Left cardiac atrium (tissue), 4 donors: ENCODE measurements at regions not wholly inside any gene's neighbourhood (a gene's known extent, or its start where the extent isn't known, plus 50 kb on each side); places are given as distances from the start of the nearest gene placed in this dataset.

Experiments used
- ATAC-seq, 2 donors: fragments of 200-7000 bp; cut with Tn5 transposase; one replicate each; pipeline ENCODE4 v1.9.1; 2020; ENCODE audit warnings: mild to moderate bottlenecking in 2 of 2, moderate library complexity in 2 of 2
- DNase-seq: peaks from one replicate; pipeline ENCODE4 v3.0.0-alpha.2; 2020
- intact Hi-C, 2 donors: fragments of 100-400 bp; cut with DNase I; formaldehyde crosslinking; loops; one replicate each; pipeline versions ENCODE4 v1.14.1 to v1.15.1; 2022 to 2023
- donor health status: DM: no; HTN: yes; CAD: no.
- donor health status: DM: no; HTN: yes; CAD: no; lungs with severe emphysema.
- donor health status: DM: yes; HTN: yes; CAD: no.
- donor health status: Dilated cardiomyopathy.

DNA sequence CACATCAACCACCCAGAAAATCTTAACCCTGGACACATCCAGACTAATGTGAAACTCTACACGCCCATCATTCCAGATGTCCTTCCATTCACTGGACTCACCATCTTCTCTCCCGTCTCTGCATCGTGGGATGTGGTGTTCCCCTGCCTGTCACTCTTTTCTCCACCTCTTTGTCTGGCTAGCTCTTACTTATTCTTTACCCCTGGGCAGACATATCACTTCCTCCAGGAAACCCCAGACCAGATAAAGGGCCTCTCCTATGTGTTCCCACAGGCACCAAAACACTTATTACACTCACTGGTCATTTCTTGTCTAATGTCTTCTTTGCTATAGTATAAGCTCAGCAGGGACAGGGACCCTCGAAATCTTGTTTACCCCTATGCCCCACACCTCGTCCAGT lies 109.3 kb upstream of the IPO5 start:
- intact Hi-C loops: no loop called here
- DNase-seq (no peak), ATAC-seq (no peak)

DNA sequence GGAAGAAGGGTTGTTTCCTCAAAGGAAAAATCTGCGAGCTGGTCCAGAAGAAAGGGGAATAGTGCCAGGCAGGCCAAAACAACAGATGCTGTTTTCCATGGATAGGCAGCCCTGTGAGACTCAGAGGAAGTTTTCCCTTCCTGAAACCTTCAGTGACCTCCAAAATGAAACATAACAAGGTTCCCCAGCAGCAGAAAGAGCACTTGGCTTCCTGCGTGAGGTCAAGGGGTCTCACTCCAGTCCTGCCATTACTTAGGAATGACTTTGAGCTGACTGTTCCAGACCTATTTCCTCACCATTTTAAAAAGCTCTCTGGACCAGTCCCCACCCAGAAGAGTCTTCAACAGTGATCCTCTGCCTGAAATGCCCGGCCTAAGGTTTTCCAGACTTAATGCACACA lies 104.6 kb upstream of the IPO5 start:
- DNase-seq: no peak
- intact Hi-C loops: no loop called here
- ATAC-seq: no peak

DNA sequence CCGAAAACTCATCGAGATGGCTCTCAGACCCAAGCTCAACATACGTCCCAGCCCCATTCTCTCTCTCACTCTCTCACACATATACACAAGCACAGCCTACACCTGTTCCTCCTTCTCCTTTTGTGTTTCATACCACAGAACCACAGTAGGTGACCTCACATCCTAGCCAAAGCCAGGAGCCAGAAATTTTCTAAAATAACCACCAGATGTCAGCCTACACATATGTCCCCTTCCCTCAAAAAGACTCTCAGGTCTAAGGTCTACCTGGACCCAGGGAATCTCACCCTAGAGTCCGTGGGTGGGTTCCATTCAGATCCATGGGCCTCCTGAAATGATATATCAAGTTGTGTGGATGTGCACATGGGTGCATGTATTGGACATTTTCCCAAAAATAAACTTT lies 104.2 kb upstream of the IPO5 start:
- no peak for ATAC-seq

DNA sequence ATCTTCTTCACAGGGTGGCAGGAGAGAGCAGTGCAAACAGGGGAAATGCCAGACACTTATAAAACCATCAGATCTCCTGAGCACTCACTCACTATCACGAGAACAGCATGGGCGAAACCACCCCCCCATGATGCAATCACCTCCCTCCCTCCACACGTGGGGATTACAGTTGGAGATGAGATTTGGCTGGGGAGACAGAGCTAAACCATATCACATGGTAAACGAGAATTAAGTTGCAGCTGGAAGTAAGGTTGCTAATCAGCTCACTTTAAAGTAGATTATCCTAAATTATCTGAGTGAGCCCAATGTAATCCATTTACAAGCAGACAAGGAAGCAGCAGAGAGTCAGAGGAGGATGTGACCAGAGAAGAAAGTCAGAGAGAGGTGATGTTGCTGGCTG lies 102.2 kb upstream of the IPO5 start:
- intact Hi-C loops: loop anchor here (10.0 kb wide), 4 partner anchors 64 to 994 kb away; no protein-coding TSS in a partner anchor
- ATAC-seq: no peak
- no peak for DNase-seq

More for the DNA sequence above, 104.2 kb upstream of the IPO5 start:
- DNase-seq: no peak
- intact Hi-C loops: no loop called here

DNA sequence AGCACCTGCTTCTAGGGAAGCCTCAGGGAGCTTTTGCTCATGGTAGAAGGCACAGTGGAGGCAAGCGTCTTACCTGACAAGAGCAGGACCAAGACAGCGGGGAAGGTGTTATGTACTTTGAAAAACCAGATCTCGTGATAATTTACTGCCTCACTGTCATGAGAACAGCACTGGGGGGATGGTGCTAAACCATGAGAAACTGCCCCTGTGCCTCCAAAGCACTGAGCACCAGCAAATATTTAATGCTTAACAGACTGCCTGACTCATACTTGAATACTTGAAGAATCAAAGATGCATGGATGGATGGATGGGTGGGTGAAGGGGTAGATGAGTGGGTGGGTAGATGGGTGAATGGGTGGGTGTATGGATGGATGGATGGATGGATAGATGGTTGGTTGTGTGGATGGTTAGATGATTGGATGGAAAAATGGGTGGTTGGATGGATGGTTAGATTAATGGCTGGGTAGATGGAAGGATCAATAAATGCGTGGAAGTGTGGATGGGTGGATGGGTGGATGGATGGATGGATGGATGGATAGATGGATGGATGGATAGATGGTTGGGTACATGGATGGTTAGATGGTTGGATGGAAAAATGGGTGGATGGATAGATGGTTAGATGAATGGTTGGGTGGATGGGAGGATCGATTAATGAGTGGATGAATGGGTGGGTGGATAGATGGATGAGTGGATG lies 101.1 kb upstream of the IPO5 start:
- intact Hi-C loops: loop anchor here (10.0 kb wide), 4 partner anchors 62 to 992 kb away; no protein-coding TSS in a partner anchor
- DNase-seq (no peak), ATAC-seq (no peak)

DNA sequence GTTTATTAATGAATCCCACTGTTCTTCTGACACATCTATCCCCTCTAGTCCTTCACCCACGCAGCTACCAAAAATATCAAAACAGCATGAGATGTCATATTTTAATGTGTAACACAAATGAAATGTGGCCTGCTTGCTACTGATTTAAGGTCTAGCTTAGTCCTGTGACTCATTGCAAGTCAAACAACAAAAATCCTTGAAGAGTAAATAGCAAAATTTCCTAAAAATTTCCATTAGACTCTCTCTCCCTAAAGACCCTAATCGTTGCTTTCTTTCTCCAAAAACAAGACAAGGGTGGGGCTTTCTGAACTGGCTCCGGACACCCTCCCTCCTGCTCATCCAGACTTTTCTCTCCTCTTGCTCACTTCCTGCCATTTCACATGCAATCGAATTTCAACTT lies 99.9 kb upstream of the IPO5 start:
- no peak for DNase-seq
- intact Hi-C loops: loop anchor here (10.0 kb wide), 4 partner anchors 61 to 991 kb away; no protein-coding TSS in a partner anchor
- ATAC-seq: no peak

DNA sequence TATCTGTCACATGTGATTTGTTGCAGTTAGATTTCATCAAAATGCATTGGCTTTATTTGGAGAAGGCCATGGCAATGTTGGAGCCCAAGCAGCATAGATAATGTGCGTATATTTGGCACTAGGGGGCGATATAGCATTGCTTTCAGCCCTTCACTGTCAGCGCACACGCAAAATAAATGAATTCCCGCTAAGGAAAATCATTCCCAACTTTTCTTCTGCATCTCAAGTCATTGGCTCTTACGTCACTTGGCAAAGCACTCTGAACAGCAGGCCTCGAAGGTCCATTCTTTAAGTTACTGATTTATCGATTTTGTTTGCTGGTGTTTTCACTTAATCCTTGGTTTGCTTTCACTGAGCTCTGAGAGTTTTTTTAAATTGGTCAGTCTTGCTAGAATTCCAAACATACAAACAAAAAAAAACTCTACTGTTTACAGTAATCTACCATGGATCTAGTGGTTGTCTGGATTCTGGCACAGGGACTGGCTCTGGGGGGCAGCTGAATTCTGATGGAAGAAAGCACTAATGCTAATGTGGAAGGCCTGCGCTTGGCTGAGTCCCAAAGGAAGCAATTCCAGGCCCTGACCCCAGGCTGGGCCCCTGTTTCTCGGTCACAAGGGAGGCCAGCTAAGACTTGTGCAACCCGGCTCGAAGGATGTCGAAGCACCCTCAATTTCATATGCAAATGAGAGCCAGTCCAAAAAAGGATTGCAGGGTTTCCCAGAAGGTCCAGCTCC lies 97.7 kb upstream of the IPO5 start:
- ATAC-seq (peak; percentile 86 to 91), DNase-seq (peak; percentile 44)
- intact Hi-C loops: loop anchor here (5.0 to 10.0 kb wide), 5 partner anchors 59 to 989 kb away; no protein-coding TSS in a partner anchor

DNA sequence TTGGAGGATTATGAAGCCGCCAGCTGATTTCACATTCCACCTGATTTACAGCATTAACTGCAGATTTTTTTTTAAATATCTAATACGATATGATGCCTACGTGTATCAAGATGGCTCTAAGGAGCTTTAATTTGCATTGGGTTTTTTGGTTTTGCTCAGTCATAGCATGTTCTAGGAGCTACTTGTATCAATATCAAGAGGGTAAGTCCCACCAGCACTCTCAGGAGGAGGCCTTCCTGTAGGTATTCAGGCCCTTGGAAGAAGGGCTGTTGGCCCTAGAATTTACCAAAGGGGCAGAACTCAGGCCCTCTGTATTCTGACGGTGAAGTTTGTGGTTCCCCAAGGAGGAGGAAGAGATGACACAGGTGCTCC lies 97.2 kb upstream of the IPO5 start:
- intact Hi-C loops: loop anchor here (5.0 to 10.0 kb wide), 5 partner anchors 59 to 989 kb away; no protein-coding TSS in a partner anchor
- ATAC-seq (no peak), DNase-seq (no peak)

DNA sequence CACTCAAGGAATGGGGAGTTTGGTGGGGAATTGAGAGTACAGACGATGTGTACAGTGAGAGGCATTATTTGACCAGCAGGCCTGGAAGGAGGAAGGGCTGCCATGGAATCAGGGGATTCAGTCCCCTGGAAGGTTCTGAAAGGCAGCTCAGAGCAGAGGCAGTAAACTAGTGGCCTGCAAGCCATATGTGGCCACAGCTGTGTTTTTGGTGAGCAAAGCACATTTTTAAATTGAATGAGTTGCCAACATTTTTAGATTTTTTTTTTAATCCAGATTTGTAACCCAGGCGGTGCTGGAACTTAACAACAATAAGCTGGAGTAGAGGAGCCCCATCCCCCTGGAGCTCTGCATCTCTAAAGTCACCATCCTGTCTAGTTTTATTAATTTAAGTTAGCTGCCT lies 95.3 kb upstream of the IPO5 start:
- ATAC-seq: no peak

DNA sequence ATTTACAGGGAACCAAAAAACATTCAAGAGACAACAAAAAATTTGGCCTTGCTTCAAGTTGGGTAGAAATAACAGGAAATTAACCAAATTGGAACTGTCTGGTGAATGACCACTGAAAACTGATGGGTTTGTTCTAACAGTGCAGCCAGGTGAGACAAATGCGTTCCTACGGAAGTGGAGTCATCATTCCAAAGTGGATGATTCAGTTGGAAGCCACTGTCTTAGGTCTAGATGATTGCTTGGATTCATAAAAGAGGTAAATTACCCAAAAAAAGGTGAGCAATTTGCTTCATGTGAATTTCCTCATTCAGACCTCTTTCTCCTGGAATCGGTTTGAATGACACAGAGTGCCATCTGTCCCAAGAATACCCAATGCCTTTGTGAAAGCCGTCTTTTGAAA lies 87.1 kb upstream of the IPO5 start:
- intact Hi-C loops: no loop called here
- DNase-seq (no peak), ATAC-seq (no peak)

More for the DNA sequence above, 95.3 kb upstream of the IPO5 start:
- DNase-seq: no peak
- intact Hi-C loops: loop anchor here (5.0 to 10.0 kb wide), 5 partner anchors 57 to 987 kb away; no protein-coding TSS in a partner anchor

DNA sequence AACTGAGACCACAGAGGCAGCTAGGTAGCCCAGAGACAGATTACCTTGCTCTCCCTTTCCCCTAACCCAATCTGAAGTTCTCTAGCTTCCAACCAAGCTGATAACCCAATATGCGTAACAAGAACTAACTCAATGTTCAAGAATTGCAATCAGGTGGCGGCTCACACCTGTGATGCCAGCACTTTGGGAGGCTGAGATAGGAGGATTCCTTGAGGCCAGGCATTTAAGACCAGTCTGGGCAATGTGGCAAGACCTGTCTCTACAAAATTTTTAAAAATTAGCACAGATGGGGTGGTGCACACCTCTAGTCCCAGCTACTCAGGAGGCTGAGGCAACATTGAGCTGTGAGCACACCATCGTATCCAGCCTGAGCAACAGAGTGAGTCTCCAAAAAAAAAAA lies 86.7 kb upstream of the IPO5 start:
- DNase-seq: no peak
- ATAC-seq: no peak
- intact Hi-C loops: no loop called here

DNA sequence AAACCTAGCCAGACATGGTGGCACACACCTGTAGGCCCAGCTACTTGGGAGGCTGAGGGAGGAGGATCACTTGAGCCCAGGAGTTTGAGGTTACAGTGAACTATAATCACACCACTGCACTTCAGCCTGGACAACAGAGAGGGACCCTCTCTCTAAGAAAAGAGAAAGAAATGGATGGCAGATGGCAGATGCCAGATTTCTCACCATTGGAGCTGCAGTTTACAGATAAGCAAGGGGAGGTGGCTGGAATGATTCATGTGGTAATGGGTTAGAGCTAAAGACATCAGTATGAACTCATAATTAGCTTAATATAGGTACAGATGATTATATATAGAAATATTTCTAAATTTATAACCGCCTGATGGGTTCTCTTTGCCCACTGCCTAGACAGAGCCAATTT lies 80.1 kb upstream of the IPO5 start:
- ATAC-seq (no peak), DNase-seq (no peak)
- intact Hi-C loops: no loop called here

DNA sequence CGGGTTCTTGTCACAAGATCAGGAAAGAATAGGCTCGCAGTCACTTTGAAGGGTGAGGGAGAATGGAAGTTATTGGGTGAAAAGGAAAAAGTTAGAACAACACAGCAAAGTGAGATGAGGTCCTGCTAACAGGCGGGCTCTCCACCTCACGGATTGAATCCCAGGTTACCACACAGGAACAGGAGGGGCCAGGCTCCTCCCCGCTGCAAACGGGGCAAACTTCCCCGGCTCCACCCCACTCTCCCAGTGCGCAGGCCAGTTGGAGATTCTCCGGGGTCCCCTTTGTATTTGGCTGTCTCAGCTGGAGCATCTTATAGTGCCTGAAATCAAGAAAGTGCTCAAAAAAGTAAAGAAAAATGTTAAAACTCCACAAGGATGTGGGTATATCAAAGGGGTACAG lies 78.3 kb upstream of the IPO5 start:
- ATAC-seq: no peak
- intact Hi-C loops: no loop called here
- peak; percentile 29 for DNase-seq

DNA sequence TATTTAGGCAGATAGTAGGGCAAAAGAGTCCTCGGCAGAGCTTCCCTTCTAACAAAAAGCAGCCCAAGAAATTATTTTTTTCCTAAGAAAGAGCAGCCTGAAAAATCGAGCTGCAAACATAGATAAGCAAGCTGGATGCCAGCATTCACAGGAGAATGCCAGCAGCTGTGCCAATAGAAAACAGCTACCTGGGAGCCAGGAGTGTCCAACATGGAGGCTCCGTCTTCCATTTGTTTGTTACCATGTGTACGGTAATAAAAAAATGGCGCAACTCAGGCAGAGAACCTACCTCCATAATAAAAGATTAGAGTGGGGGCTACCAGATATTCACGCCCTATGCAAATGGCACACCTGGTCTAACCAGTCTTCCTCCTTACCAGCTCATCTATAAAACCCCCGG lies 77.6 kb upstream of the IPO5 start:
- ATAC-seq (no peak), DNase-seq (no peak)
- intact Hi-C loops: no loop called here

DNA sequence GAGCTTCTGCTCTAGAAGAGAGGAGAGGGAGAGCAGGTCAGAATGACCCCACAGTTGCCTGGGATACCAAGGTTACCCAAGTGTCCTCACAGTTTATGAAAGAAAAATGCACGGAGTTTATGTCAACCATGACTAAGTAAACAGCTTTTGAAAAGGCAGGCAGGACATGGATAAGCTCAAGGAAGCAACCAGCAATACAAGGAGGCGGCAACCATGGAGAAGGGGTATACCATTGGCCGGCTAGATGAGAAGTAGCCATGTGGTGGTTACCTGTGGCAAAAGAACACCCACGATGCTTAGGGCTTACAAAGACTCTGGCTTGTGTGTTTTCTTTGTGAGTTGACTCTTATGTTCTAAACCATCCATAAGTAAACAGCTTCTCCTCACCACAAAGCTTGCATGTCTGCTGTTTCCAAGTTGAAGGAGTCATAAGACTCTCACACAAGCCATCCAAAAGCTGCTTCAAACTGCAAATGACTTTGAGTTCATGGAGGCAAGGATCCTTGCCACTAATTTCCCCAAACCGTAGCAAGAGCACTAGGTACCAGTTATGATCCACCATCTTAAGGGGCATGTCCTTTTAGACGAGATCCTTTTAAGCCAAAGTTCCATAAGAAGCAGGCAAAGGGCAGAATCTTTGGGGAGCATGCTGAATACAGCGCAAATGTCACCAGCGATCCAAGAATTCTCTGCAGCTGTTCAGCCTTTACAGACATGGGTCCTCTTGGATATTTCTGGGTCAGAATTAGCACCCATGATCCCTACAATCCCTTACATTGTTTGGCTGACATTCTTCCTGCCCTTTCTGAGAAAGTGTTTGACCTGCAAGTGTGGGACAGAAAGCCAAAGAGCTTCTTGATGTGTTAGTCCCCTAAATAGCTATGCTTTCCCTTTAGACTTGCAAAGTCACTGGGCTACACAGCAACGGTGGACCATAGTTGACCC lies 74.8 kb upstream of the IPO5 start:
- intact Hi-C loops: no loop called here
- ATAC-seq (no peak), DNase-seq (no peak)

DNA sequence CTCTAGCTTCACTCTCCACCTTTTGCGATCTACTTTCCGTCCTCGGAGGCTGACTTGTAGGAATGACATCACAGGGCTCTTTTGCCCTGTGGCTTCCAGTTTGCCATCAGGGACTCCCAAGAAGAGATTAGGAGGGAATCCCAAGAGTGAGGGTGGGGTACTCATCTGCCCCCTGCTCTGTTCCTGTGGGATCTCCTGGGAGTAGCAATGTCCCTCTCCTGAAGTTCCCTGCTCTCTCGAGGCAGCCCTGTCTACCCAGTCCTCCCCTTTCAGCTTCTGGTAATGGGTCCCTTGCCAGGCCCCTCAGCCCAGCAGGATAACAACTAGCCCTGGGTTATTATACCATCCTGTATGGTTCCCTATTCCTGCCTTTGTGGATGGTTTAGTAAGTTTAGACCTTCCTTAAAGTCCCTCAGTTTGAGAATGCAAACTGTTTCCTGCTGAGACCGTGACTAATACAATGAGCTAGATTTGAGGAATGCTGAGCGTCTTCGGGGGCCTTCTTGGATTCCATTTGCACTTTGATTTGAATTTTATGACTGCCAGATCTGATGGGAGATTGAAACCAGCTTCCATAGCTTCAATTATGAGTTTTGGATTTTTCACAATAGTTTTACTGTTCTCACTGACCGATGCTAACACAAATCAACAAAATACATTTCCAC lies 73.7 kb upstream of the IPO5 start:
- peak in 1 of 2 donors; percentile 73 for ATAC-seq
- no peak for DNase-seq

DNA sequence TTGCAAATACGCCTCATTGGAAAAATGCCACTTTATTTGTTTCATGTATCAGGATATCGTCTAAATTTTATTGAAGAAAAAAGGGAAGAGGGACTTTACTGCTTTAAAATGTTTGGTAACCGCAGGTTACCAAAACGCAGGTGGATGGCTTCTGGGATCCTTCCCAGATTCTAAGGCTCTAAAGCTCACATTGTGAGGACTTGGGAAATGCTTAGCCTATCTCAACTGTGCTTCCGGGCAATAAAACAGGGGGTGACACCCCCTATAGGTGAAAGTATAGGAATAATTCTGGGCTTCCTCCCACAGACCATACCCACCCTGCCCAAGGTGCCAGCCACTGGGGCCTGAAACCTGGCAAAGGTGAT lies 73.2 kb upstream of the IPO5 start:
- ATAC-seq (no peak), DNase-seq (no peak)
- intact Hi-C loops: no loop called here

More for the DNA sequence above, 73.7 kb upstream of the IPO5 start:
- intact Hi-C loops: no loop called here

DNA sequence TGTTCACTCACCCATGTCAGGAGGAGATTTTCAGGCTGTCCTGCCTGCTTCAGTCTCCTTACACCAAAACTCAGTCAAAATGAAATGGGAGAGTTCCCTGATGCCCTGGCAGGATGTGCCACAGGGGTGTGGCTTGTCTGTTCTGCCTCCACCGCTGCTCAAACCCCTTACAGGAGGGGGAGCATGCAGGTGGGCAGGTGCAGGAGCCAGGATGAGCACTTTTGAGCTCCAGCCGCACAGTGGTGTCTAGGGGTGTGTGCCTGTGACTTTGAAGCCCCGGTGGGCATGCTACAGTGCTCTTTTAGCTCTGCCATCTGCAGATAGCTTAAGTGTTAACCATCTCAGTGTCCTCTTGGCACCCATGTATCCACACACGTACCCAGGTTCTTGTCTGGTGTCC lies 71.9 kb upstream of the IPO5 start:
- ATAC-seq (no peak), DNase-seq (no peak)
- intact Hi-C loops: no loop called here

DNA sequence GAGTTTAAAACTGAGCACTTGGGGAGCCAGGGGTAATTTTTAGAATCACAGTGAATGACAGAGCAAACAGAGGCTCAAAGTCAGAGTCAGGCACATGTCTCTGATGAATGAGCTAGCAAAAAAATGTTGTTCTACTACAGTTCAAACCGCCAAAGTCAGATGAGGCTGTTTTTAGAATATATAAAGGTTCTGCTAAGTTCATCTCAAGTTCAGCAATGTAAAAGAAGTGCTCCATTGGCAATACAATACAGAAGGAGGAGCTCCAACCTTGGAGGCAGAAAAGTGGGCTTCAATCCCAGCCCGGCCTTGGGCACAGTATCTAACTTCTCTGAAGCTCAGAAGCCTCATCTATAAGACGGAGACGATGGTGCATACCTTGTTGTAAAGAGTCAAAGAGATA lies 70.1 kb upstream of the IPO5 start:
- no peak for ATAC-seq
- intact Hi-C loops: no loop called here
- DNase-seq: no peak
